Ectodermal cell (in vitro differentiated cells): ENCODE measurements at regions not wholly inside any gene's neighbourhood (a gene's known extent, or its start where the extent isn't known, plus 50 kb on each side); places are given as distances from the start of the nearest gene placed in this dataset.

ENCODE experiments used
- H3K27ac ChIP-seq: 2 replicates; pipeline ENCODE4 v1.7.0; 2013; ENCODE audit warnings: mild to moderate bottlenecking, low read depth, low read length; ENCODE audit not compliant: insufficient read depth, poor library complexity, severe bottlenecking
- H3K27me3 ChIP-seq: 2 replicates; pipeline ENCODE4 v1.7.0; 2013; ENCODE audit warnings: mild to moderate bottlenecking, low read length; ENCODE audit not compliant: insufficient read depth, control insufficient read depth, poor library complexity, severe bottlenecking
- H3K36me3 ChIP-seq: one replicate; pipeline ENCODE4 v1.7.0; 2013; ENCODE audit warnings: low read length; ENCODE audit not compliant: control insufficient read depth, insufficient read depth
- H3K4me1 ChIP-seq: one replicate; pipeline ENCODE4 v1.7.0; 2013; ENCODE audit warnings: low read length; ENCODE audit not compliant: control insufficient read depth, insufficient read depth
- H3K4me3 ChIP-seq: 2 replicates; pipeline ENCODE4 v1.7.0; 2013; ENCODE audit warnings: low read depth, low read length, control low read depth; ENCODE audit not compliant: insufficient read depth
- H3K9me3 ChIP-seq: 2 replicates; pipeline ENCODE4 v1.7.0; 2013; ENCODE audit warnings: mild to moderate bottlenecking, low read length, moderate library complexity; ENCODE audit not compliant: control insufficient read depth
- WGBS, 2 experiments: methylation state at CpG; one replicate each; pipeline ENCODE4 v1.1.7; 2013; ENCODE audit warnings: missing lambda C conversion rate in 2 of 2; 5-methylcytosine and 5-hydroxymethylcytosine counted together

- H3K4me3 ChIP-seq, result no peak overlapping the region
- no peaks in the 10 kb centered on the region for H3K9me3 ChIP-seq
- no peaks in the 10 kb centered on the region for H3K27me3 ChIP-seq
- no peaks in the 10 kb centered on the region for H3K36me3 ChIP-seq
- 59 to 66% methylated on average over 5 of the region's 6 CpGs for WGBS, 2 experiments
- H3K4me1 ChIP-seq, result peaks cover 9% of the 10 kb centered on the region
- peak overlapping the region; percentile 61 for H3K27ac ChIP-seq
These were observed 205.6 kb downstream of the IL20RB start for GRCh38 chr3:137163241-137163871.

GRCh38 chr3:137163958-137164357 lies 206.2 kb downstream of the IL20RB start:
- H3K36me3 ChIP-seq, result no peaks in the 10 kb centered on the region
- H3K9me3 ChIP-seq, result no peaks in the 10 kb centered on the region
- H3K27ac ChIP-seq, result peak overlapping the region; percentile 61
- no peak overlapping the region for H3K4me3 ChIP-seq
- no peaks in the 10 kb centered on the region for H3K27me3 ChIP-seq
- peaks cover 9% of the 10 kb centered on the region for H3K4me1 ChIP-seq

- Histone ChIP-seq H3K27me3 (no peaks in the 10 kb centered on the region), H3K36me3 (no peaks in the 10 kb centered on the region), H3K27ac (no peak overlapping the region), H3K9me3 (no peaks in the 10 kb centered on the region), H3K4me3 (no peak overlapping the region), H3K4me1 (peaks cover 9% of the 10 kb centered on the region)
- 94 to 95% methylated on average over 7 of the region's 7 CpGs for WGBS, 2 experiments
These were observed 207.5 kb downstream of the IL20RB start for GRCh38 chr3:137165117-137165806.

GRCh38 chr3:137171834-137172603 lies 214.2 kb downstream of the IL20RB start:
- H3K36me3 ChIP-seq, result no peaks in the 10 kb centered on the region
- no peaks in the 10 kb centered on the region for H3K9me3 ChIP-seq
- H3K27ac ChIP-seq, result no peak overlapping the region
- no peaks in the 10 kb centered on the region for H3K4me1 ChIP-seq
- no peak overlapping the region for H3K4me3 ChIP-seq
- no peaks in the 10 kb centered on the region for H3K27me3 ChIP-seq
- 91 to 97% methylated on average over 5 of the region's 5 CpGs for WGBS, 2 experiments

GRCh38 chr3:137172728-137173127 lies 214.9 kb downstream of the IL20RB start:
- Histone ChIP-seq H3K27ac (no peak overlapping the region), H3K36me3 (no peaks in the 10 kb centered on the region), H3K4me1 (no peaks in the 10 kb centered on the region), H3K27me3 (no peaks in the 10 kb centered on the region), H3K4me3 (no peak overlapping the region), H3K9me3 (no peaks in the 10 kb centered on the region)
- WGBS, 2 experiments, result 90 to 92% methylated on average over 1 of the region's 1 CpG

GRCh38 chr3:137174514-137174913 lies 216.7 kb downstream of the IL20RB start:
- Histone ChIP-seq H3K9me3 (no peaks in the 10 kb centered on the region), H3K4me3 (no peak overlapping the region), H3K36me3 (no peaks in the 10 kb centered on the region), H3K27ac (no peak overlapping the region), H3K4me1 (no peaks in the 10 kb centered on the region), H3K27me3 (no peaks in the 10 kb centered on the region)
- WGBS, 2 experiments, result 89 to 93% methylated on average over 2 of the region's 2 CpGs

GRCh38 chr3:137180220-137180619 lies 222.4 kb downstream of the IL20RB start:
- Histone ChIP-seq H3K27ac (no peak overlapping the region), H3K9me3 (no peaks in the 10 kb centered on the region), H3K4me3 (no peak overlapping the region), H3K27me3 (no peaks in the 10 kb centered on the region), H3K4me1 (no peaks in the 10 kb centered on the region), H3K36me3 (no peaks in the 10 kb centered on the region)
- WGBS, 2 experiments, result no CpG with 5 or more reads among the region's 2 CpGs

- no peaks in the 10 kb centered on the region for H3K36me3 ChIP-seq
- H3K4me3 ChIP-seq, result no peak overlapping the region
- 85 to 87% methylated on average over 6 of the region's 6 CpGs for WGBS, 2 experiments
- H3K27me3 ChIP-seq, result no peaks in the 10 kb centered on the region
- H3K27ac ChIP-seq, result no peak overlapping the region
- H3K9me3 ChIP-seq, result no peaks in the 10 kb centered on the region
- H3K4me1 ChIP-seq, result peaks cover 4% of the 10 kb centered on the region
These were observed 233.5 kb downstream of the IL20RB start for GRCh38 chr3:137191133-137191923.

- Histone ChIP-seq H3K4me3 (no peak overlapping the region), H3K27ac (no peak overlapping the region), H3K9me3 (no peaks in the 10 kb centered on the region), H3K36me3 (no peaks in the 10 kb centered on the region), H3K27me3 (no peaks in the 10 kb centered on the region), H3K4me1 (peaks cover 4% of the 10 kb centered on the region)
- 80 to 87% methylated on average over 7 to 8 of the region's 8 CpGs for WGBS, 2 experiments
These were observed 234.2 kb downstream of the IL20RB start for GRCh38 chr3:137191951-137192350.

GRCh38 chr3:137194301-137194700 lies 236.5 kb downstream of the IL20RB start:
- Histone ChIP-seq H3K9me3 (no peaks in the 10 kb centered on the region), H3K27ac (no peak overlapping the region), H3K36me3 (no peaks in the 10 kb centered on the region), H3K4me3 (no peak overlapping the region), H3K4me1 (peaks cover 4% of the 10 kb centered on the region), H3K27me3 (no peaks in the 10 kb centered on the region)
- WGBS, 2 experiments, result 51 to 52% methylated on average over 4 of the region's 4 CpGs
